ENCODE measurements at regions not wholly inside any gene's neighbourhood (a gene's known extent, or its start where the extent isn't known, plus 50 kb on each side); places are given as distances from the start of the nearest gene placed in this dataset.

GRCh38 chr6:16985513-16986284 is 116.2 kb upstream of the STMND1 start (continued):
- TF ChIP-seq CUX1 (IDR thresholded peaks at IDR 0.05; ENCODE audit: insufficient replicate concordance, low read depth, low read length) (no peak), ZNF217 (IDR thresholded peaks at IDR 0.05) (no peak)

DNA sequence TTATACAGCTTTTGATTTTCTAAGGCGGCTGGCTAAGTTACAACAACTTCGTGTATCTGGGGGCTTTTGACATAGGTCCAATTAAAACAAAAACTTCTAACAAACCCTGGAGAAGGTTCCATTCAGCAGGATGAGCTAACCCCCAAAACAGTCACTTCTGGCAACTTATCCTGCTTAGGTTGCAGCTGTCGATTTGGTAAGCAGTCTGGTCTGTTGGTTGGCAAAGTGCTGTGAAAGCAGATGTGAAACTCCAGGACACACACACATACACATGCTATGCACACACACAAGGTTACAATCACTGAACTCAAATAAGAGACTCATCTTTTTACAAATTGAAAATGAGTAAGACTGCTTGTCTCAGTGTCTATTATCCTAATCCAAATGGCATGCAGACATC is 119.0 kb upstream of the STMND1 start:
- intact Hi-C loops (cut with micrococcal nuclease; ENCODE audit: unreplicated experiment) = no loop called here
- H3K9me3 ChIP-seq (replicated peaks; ENCODE audit: control insufficient read depth, insufficient read depth, low read length) = no peaks in the 10 kb centered on the region
- no peak overlapping the region for H3K27ac ChIP-seq (ENCODE audit: control insufficient read depth, insufficient read depth)
- ChIA-PET POLR2A (no interaction called here), CTCF (interaction anchor here (1.4 to 2.9 kb wide), 2 partner anchors 15 to 17 kb away, joined by 3 to 9 read pairs; no protein-coding TSS in a partner anchor), RAD21 (ENCODE audit: unreplicated experiment) (no interaction called here), SMC1A (ENCODE audit: uncharacterized antibody, unreplicated experiment) (no interaction called here)
- no TSS peak for BruUV-seq (replicated peaks)
- no peak overlapping the region for H3K4me3 ChIP-seq
- no peak overlapping the region for H3K4me2 ChIP-seq (ENCODE audit: control insufficient read depth, insufficient read depth)
- FAIRE-seq (no peak), DNase-seq (ENCODE audit: low read depth, low spot score) (peak; percentile 27), ATAC-seq (peak; percentile 84)
- no peak overlapping the region for H2AFZ ChIP-seq (ENCODE audit: control insufficient read depth, low read depth, low read length)
- in situ Hi-C loops (cut with MboI) = no loop called here
- no peaks in the 10 kb centered on the region for H3K79me2 ChIP-seq (ENCODE audit: control insufficient read depth, insufficient read depth, low read length)
- no peaks in the 10 kb centered on the region for H4K20me1 ChIP-seq (ENCODE audit: control insufficient read depth, insufficient read depth)
- H3K4me1 ChIP-seq (ENCODE audit: control insufficient read depth, insufficient read depth, low read length) = no peaks in the 10 kb centered on the region
- no peaks in the 10 kb centered on the region for H3K36me3 ChIP-seq (ENCODE audit: control insufficient read depth in 2 of 2, insufficient read depth in 2 of 2, low read length in 1 of 2)
- WGBS (ENCODE audit: insufficient coverage, insufficient replicate concordance, low lambda C conversion rate, missing lambda C conversion rate) = 41% methylated on average over 3 of the region's 3 CpGs
- no peak overlapping the region for H3K9ac ChIP-seq (ENCODE audit: control insufficient read depth, insufficient read depth, low read length)
- peaks cover 0 to 4% of the 10 kb centered on the region in 2 experiments; a peak in 2 of 4 replicates for H3K27me3 ChIP-seq (replicated peaks in 1 of 2; ENCODE audit: control insufficient read depth in 2 of 2, insufficient read depth in 2 of 2, low read length in 1 of 2)
- TF ChIP-seq IRF4 (IDR thresholded peaks at IDR 0.05; ENCODE audit: low read depth, low read length) (peak; percentile 84), ZNF207 (IDR thresholded peaks at IDR 0.05; ENCODE audit: borderline replicate concordance) (no peak), PKNOX1 (IDR thresholded peaks at IDR 0.05) (no peak), IKZF1 (conservative IDR thresholded peaks at IDR 0.05) (peak; percentile 26; the same call in 1 of the 2 replicates), BMI1 (IDR thresholded peaks at IDR 0.05; ENCODE audit: borderline replicate concordance) (no peak), STAT1 (conservative IDR thresholded peaks at IDR 0.05) (no peak), DPF2 (IDR thresholded peaks at IDR 0.05) (peak; percentile 40; the same call in 1 of the 2 replicates), ESRRA (IDR thresholded peaks at IDR 0.05; ENCODE audit: low read length) (no peak)
- TF ChIP-seq, protein P1, sequence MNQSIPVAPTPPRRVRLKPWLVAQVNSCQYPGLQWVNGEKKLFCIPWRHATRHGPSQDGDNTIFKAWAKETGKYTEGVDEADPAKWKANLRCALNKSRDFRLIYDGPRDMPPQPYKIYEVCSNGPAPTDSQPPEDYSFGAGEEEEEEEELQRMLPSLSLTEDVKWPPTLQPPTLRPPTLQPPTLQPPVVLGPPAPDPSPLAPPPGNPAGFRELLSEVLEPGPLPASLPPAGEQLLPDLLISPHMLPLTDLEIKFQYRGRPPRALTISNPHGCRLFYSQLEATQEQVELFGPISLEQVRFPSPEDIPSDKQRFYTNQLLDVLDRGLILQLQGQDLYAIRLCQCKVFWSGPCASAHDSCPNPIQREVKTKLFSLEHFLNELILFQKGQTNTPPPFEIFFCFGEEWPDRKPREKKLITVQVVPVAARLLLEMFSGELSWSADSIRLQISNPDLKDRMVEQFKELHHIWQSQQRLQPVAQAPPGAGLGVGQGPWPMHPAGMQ (IDR thresholded peaks at IDR 0.05; ENCODE audit: borderline replicate concordance) = no peak
- TF ChIP-seq, protein P2, sequence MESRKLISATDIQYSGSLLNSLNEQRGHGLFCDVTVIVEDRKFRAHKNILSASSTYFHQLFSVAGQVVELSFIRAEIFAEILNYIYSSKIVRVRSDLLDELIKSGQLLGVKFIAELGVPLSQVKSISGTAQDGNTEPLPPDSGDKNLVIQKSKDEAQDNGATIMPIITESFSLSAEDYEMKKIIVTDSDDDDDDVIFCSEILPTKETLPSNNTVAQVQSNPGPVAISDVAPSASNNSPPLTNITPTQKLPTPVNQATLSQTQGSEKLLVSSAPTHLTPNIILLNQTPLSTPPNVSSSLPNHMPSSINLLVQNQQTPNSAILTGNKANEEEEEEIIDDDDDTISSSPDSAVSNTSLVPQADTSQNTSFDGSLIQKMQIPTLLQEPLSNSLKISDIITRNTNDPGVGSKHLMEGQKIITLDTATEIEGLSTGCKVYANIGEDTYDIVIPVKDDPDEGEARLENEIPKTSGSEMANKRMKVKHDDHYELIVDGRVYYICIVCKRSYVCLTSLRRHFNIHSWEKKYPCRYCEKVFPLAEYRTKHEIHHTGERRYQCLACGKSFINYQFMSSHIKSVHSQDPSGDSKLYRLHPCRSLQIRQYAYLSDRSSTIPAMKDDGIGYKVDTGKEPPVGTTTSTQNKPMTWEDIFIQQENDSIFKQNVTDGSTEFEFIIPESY (IDR thresholded peaks at IDR 0.05) = no peak
